B cell (primary cell): ENCODE measurements at regions not wholly inside any gene's neighbourhood (a gene's known extent, or its start where the extent isn't known, plus 50 kb on each side); places are given as distances from the start of the nearest gene placed in this dataset.

Experiments
- EZH2 ChIP-seq: IDR thresholded peaks from 2 replicates; pipeline ENCODE4 v1.6.1; 2012; ENCODE audit warnings: borderline replicate concordance, low read depth, mild to moderate bottlenecking, moderate library complexity, low read length; ENCODE audit not compliant: insufficient read depth, poor library complexity, severe bottlenecking
- TF ChIP-seq, protein P1 (sequence below): fragments of 200-600 bp; IDR thresholded peaks from one replicate; pipeline ENCODE4 v1.8.0; 2022; ENCODE audit warnings: antibody characterized with exemption, mild to moderate bottlenecking

DNA sequence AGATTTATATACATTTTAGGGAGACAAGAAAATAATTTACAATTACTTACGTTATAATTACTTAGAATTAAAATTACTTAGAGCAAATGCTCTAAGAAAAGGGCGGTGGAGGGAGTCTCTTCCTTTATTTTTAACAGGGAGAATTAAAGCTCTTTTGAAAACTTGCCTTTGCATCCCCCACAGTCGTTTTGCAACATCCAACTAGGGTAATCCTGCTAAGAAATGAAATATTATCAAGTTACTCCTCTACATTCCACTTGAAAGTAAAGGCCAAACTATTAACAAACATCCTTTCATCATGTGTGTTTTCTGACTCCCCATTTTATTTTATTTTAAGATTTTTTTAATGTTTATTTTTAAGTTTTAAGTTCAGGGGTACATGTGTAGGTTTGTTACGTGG is 1358.5 kb downstream of the NCAM2 start:
- TF ChIP-seq, protein P1, sequence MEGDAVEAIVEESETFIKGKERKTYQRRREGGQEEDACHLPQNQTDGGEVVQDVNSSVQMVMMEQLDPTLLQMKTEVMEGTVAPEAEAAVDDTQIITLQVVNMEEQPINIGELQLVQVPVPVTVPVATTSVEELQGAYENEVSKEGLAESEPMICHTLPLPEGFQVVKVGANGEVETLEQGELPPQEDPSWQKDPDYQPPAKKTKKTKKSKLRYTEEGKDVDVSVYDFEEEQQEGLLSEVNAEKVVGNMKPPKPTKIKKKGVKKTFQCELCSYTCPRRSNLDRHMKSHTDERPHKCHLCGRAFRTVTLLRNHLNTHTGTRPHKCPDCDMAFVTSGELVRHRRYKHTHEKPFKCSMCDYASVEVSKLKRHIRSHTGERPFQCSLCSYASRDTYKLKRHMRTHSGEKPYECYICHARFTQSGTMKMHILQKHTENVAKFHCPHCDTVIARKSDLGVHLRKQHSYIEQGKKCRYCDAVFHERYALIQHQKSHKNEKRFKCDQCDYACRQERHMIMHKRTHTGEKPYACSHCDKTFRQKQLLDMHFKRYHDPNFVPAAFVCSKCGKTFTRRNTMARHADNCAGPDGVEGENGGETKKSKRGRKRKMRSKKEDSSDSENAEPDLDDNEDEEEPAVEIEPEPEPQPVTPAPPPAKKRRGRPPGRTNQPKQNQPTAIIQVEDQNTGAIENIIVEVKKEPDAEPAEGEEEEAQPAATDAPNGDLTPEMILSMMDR = no peak
- no peak for TF ChIP-seq EZH2
